CD4-positive, alpha-beta T cell treated with Interleukin-15 for 4 hours (primary cell): ENCODE measurements at regions not wholly inside any gene's neighbourhood (a gene's known extent, or its start where the extent isn't known, plus 50 kb on each side); places are given as distances from the start of the nearest gene placed in this dataset.

Experiments used
- DNase-seq: peaks from one replicate; pipeline ENCODE4 v3.0.0-alpha.2; 2020; ENCODE audit warnings: low spot score

DNA sequence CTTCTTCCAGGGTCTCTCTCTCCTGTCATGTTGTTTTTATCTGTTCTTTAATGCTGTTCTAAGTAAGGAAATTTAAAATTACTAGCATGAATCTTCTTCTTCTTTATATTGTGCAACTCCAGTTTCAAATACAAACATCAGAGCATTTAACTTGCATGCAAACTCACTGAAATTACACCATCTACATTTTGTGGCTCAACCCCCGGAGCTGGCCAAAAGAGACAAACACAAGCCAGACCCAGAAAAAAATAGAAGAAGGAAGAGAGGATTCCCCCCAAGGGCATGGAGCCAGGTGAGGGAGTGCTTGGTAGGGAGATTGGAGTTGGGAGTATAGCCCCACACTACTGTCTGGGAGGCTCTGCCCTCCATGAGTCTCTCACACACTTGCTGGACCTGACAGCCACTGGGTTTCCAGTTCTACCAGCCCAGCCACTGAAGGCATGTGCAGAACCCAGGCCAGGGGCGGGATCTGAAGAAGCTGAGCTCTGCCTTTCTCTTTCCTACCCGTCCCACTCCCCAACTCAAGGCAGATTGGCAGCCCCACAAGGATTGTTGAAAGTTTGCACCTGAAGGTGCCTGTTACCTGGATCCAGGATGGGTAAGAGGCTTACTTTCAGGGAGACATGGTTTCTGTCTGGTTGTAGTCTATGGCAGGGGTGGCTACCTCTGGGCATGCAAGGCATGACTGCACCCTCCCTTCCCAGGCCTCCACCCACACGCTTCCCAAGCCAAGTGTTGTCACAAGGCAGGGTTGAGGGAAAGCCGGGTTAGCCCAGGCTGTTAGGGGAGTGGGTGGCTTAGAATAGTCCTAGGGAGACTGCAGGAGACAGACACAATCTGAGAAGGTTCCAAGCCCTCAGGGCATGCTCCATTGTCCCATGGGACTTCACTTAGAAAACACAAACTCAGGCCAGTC lies 297.2 kb downstream of the TGFB2 start:
- DNase-seq = no peak

DNA sequence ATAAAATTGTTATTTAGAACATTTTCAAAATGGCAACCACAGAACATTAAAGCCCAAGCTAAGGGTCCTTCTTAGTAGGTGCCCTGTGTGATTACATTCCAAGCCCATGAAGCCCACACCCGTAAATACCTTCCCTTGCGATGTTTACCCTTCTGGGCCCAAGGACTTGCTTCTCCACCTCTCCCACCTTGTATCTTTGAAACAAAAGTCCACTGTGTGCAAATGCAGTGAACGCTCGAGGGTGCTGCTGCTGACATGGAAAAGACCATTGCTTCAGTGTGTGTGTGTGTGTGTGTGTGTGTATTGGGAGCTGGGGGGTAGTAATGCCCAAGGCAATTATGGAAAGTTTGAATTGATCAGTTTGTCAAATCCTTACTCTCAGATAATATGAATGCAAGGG lies 298.1 kb downstream of the TGFB2 start:
- no peak for DNase-seq

GRCh38 chr1:218643926-218644325 lies 298.8 kb downstream of the TGFB2 start:
- DNase-seq = no peak

DNA sequence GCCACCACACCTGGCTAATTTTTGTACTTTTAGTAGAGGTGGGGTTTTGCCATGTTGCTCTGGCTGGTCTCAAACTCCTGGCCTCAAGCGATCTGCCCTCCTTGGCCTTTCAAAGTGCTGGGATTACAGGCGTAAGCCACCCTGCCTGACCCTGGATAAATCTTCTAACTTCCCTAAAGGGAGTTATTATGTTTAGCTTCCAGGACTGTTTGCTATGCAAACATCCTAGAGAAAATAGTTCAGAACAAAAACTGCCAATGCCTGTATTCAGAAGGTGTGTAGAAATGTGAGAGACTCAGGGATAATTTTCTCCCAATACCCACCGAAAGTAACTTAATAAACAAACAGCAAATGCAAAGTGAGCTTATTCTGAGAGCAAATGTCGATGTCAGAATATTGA lies 301.2 kb downstream of the TGFB2 start:
- no peak for DNase-seq

DNA sequence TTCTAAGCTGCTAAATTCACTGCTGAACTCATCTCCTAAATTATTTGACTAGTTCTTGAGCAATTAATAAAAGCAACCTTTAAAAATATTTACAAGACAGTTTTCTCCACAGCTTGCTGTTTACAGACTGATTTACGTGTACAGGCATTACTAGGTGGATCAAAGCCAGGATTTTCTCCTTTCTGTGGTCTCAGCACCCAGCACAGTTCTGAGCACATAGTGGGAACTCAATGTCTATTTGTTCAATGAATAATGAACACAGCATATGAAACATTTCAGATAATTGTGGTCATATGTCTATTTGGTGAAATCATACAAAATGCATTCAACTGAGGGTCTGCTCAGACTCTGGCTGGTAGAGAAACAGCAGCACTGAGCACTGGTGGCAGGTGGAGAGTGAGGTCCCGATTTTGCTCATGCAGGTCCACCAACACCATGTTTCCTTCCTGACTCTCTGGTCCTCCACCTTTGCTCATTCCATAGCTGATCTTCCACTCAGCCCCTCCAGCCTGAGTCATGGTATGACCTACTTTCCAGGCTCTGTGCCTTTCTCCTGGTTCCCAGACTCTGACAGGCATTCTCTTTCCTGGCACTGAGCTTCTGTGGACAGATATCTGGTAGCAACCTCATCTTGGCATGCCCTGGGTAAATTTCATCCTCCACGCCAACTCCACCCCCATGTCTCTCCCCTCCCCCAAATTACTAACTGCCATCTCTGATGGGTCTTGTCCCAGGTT lies 311.3 kb downstream of the TGFB2 start:
- DNase-seq = no peak

DNA sequence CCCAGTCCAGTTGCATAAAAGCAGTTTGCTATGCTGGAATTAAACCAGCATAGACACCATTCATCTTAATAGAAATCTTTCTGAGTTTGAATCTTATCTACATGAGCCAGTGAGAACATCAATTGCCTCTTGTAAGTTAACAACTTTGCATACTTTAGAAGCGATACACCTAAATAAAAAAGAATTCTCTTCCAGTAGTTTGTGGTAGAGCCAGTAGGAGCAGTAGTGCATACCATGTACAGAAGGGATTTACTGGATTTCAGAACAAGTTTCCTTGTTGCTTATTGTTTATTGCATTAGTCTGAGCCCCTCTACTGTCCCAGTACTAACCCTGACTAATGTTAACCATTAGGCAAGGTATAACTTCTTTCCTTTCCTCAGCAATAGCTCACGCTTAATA lies 313.1 kb downstream of the TGFB2 start:
- no peak for DNase-seq

- no peak for DNase-seq
These were observed 313.8 kb downstream of the TGFB2 start for GRCh38 chr1:218658899-218659298.

DNA sequence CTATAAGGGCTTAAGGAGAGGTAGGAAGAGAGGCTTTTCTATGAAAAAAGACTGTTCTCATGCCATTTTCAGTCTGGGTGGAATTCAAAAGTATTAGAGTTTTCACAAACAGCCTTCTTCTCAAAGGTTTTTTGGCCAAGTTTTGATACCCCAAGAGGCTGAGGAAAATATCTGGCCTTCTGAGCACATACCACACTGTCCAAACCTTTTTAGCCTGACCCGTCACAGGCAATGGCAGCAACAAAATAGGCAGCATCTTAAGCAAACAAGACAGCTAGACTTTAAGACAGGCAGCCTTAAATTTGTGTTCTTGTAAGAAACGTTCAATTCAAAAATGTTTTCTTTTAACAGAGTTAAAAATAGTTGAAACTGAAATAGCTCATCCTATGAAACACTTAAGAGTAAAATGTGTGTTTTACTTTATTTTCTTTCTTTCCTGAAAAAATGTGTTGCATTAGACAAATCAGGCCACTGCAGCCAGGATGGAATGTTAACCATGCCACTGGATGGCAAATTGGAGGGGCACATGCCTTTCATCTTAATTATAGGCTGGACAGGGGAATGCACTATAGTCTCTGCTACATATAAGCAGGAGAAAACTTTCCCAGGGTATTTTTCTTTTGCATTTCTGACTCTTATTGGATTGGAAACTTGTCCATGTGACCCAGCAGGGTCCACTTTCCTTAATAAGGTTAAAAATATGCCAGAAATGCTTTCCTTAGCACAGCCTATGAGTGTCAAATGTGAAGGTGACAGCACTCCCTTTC lies 315.0 kb downstream of the TGFB2 start:
- DNase-seq = no peak

DNA sequence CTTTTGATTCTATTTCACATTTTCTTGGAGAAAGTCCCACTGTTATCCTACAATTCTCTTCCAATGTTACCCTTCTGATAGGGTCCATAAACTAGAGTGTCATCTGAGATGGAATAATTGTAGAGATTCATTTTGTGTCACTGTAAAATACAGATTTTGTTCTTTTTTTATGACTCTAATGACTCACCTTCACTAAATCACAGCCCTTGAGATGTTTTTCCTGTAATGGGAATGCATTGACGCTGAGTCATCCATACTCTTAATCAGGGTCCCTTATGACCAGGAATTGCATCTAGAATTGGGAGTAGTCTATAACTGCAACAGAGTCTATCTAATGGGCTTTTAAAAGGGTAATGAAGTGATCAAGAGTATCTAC lies 315.5 kb downstream of the TGFB2 start:
- DNase-seq = no peak

DNA sequence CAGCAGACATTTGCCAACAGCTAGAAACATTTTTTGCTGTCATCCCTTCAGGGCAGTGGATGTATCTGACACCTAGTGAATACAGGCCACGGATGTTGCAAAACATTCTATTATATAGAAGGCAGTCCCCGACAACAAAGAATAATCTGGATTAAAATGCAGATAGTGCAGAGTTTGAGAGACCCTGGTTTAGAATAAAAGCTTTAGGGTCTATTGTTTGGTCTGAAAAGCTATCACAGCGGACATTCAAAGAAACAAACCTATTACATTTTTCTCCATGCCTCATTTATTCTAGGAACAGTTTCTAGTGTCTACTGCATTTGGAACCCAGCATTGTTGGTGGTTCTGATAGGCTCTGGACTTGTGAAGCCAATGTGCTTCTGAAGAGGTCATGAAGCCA lies 316.3 kb downstream of the TGFB2 start:
- DNase-seq = no peak

- no peak for DNase-seq
These were observed 319.4 kb downstream of the TGFB2 start for GRCh38 chr1:218664385-218665170.

DNA sequence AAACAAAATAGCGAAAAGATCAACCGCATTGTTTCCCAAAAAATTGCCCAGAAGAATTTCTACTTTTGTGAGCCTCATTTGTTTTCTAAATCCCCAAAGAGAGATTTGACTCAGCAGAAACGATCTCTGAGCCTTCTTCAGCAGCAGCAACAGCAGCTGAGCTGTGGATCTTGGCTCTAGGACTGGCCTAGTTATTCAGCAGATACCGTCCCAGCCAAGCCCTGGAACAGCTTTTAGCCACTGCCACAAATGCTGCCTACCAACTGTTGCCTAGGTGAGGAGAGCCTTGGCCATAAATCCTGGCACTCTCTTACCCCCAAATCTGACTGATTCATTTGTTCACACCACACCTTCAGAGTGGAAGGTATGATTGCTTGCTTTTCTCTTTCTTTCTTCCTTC lies 320.1 kb downstream of the TGFB2 start:
- no peak for DNase-seq

- DNase-seq = no peak
These were observed 321.1 kb downstream of the TGFB2 start for GRCh38 chr1:218666263-218666662.

DNA sequence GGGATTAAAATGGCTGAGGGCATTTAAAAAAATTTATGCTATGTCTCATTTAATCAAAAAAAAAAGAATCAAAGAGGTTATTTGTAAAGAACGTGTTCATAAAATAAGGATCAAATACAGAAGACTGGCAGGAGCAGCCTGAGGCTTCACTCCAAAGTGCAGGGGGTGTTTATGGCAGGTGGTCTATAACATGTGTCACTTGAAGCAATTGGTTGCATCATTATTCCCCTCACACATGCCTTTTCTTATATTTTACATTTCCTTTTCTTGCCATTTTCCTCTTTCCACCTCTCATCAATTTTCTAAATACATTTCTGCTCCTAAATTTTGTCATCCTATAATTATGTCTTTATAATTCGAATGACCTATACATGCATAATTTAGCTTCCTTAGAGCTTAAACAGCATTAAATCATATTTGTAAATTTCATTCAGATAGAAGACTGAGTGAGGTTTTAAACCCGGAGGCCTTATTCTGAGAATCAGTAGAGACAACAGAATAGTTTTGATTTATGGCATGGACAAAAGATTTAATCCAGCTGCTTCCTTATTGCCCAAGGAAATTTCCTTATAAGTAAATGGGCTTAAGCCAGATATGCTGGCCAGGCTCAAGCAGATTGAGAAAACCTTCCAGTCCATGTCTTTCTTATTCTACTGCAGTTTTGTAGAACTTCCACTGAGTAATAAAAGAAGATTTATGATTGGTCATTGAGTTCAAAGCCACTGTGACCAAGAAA lies 322.8 kb downstream of the TGFB2 start:
- no peak for DNase-seq

GRCh38 chr1:218669431-218669830 lies 324.3 kb downstream of the TGFB2 start:
- DNase-seq = no peak

DNA sequence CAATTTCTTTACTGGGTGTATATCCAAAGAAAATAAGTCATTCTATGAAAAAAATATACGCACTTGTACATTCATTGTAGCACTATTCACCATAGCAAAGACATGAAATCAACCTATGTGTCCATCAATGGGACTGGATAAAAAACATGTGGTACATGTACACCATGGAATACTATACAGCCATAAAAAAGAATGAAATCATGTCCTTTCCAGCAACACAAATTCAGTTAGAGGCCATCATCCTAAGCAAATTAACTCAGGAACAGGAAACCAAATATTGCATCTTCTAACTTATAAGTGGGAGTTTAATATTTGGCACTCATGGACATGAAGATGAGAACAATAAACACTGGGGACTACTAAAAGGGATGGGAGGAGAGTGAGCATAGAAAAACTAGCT lies 325.7 kb downstream of the TGFB2 start:
- no peak for DNase-seq

DNA sequence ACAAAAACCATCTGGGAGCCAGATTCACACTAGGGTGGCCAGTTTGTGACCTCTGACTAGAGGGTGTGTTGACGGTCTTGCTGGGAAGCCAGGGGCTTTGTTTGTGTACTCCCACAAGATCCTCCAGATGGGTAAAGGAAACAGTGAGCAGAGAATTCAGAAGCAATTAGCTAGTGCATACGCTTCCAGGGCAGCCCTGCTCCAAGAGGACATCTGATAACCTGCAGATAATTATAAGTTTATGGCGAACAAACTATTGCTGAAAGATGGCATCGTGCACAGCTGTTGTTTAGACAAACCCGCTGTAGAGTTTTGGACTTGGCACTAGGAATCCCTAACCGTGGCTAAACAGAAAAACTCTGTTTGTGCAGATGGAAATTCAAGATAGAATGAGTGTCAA lies 326.4 kb downstream of the TGFB2 start:
- DNase-seq = no peak

- DNase-seq = no peak
These were observed 328.0 kb downstream of the TGFB2 start for GRCh38 chr1:218673170-218673569.

DNA sequence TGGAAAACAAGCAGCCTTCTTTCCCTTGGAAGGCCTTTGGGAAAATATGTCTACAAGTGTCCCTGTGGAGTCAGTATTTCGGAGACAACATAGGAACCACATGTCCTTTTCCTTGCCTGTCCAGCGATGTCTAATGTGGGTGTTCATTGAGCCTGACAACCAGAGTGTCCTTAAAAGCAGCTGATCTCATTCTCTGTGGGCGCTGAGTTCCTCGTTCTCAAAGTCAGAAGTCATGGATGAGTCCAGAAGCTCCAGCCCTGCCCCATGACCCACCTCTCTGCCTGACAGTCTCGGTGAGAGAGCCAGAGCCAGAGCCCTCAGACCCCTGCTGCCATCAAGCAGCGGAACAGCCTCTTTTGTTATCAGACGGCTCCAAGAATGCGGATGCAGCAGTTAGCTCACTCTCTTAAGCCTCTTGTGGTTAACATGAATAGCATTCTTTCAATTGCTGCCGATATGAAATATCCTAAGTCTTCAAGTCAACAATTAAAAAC lies 329.2 kb downstream of the TGFB2 start:
- DNase-seq = no peak

DNA sequence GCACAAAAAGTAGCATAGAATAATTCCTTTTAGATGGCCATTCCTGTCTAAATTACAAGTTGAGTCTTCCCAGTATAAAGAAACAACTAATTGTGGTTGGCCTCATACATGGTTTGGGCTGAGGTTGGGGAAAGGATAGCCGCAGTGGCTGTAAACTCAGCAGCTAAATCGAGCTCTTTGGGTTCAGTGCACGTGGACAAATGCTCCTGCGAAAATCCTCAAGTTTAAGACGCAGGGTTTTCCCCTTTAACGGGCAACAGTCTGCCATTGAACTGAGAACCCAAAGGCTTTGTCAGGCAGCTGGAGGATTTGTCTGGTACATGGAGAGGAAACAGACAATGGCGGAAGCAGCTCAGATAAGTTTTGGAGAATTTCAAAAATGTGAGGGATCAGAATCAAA lies 331.9 kb downstream of the TGFB2 start:
- DNase-seq = no peak

- no peak for DNase-seq
These were observed 334.3 kb downstream of the TGFB2 start for GRCh38 chr1:218679391-218679790.
